ENCODE measurements at regions not wholly inside any gene's neighbourhood (a gene's known extent, or its start where the extent isn't known, plus 50 kb on each side); places are given as distances from the start of the nearest gene placed in this dataset.

DNA sequence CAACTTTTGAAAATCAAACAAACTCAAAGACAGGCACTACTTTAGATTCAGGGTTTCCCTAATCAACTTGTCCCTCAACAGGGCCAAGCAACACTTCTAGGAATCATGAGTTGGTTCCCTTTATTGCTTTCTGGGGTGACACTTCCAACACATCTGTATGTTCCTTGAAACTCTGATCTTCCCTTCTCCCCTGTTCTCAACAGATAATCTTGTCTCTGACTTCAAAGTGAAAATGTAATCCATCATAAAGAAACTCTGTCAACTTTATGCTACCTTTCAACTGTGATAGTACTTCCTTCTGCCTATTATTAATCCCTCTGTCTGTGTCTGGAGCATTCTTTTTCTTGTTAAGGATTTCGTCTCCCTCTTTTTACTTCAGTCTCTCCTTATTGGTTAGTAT is 250.1 kb upstream of the MEF2C start:
- no TSS peak for BruUV-seq (replicated peaks)
- POLR2A ChIA-PET = no interaction called here
- H3K27ac ChIP-seq (ENCODE audit: low read length) = no peak overlapping the region
- no peaks in the 10 kb centered on the region for H3K27me3 ChIP-seq (ENCODE audit: control insufficient read depth, insufficient read depth, low read length)
- CTCF ChIA-PET = no interaction called here
- in situ Hi-C loops (cut with HindIII; ENCODE audit: low pct_unique_long_range_greater_than_20kb, low sequenced_read_pairs) (no loop called here), intact Hi-C loops (cut with micrococcal nuclease; ENCODE audit: unreplicated experiment) (no loop called here)
- H3K9me3 ChIP-seq (ENCODE audit: control insufficient read depth, insufficient read depth, low read depth, low read length) = no peaks in the 10 kb centered on the region
- H3K4me1 ChIP-seq (ENCODE audit: control insufficient read depth, insufficient read depth, low read length) = no peaks in the 10 kb centered on the region
- no peaks in the 10 kb centered on the region for H3K36me3 ChIP-seq (ENCODE audit: control insufficient read depth, insufficient read depth, low read length)
- no peak overlapping the region for H3K4me3 ChIP-seq (ENCODE audit: low read depth in 2 of 2, low read length in 2 of 2)
- DNase-seq (ENCODE audit: low read depth, low spot score) = no peak
- TF ChIP-seq TCF7L2 (IDR thresholded peaks at IDR 0.05; ENCODE audit: low read depth, low read length) = no peak
- no peak for TF ChIP-seq POLR2AphosphoS5 (IDR thresholded peaks at IDR 0.05; ENCODE audit: low read depth, low read length)
- no peak for TF ChIP-seq CTCF (IDR thresholded peaks at IDR 0.05)
- TF ChIP-seq, protein P1, sequence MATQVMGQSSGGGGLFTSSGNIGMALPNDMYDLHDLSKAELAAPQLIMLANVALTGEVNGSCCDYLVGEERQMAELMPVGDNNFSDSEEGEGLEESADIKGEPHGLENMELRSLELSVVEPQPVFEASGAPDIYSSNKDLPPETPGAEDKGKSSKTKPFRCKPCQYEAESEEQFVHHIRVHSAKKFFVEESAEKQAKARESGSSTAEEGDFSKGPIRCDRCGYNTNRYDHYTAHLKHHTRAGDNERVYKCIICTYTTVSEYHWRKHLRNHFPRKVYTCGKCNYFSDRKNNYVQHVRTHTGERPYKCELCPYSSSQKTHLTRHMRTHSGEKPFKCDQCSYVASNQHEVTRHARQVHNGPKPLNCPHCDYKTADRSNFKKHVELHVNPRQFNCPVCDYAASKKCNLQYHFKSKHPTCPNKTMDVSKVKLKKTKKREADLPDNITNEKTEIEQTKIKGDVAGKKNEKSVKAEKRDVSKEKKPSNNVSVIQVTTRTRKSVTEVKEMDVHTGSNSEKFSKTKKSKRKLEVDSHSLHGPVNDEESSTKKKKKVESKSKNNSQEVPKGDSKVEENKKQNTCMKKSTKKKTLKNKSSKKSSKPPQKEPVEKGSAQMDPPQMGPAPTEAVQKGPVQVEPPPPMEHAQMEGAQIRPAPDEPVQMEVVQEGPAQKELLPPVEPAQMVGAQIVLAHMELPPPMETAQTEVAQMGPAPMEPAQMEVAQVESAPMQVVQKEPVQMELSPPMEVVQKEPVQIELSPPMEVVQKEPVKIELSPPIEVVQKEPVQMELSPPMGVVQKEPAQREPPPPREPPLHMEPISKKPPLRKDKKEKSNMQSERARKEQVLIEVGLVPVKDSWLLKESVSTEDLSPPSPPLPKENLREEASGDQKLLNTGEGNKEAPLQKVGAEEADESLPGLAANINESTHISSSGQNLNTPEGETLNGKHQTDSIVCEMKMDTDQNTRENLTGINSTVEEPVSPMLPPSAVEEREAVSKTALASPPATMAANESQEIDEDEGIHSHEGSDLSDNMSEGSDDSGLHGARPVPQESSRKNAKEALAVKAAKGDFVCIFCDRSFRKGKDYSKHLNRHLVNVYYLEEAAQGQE (IDR thresholded peaks at IDR 0.05; ENCODE audit: insufficient read depth in 1 of 2, low read depth in 2 of 2, low read length in 1 of 2) = no peak
- TF ChIP-seq SIN3A (IDR thresholded peaks at IDR 0.05; ENCODE audit: borderline replicate concordance, insufficient read depth, low read depth, low read length) = no peak
- ATAC-seq = no peak

GRCh38 chr5:89130851-89131250 is 247.9 kb upstream of the MEF2C start:
- Histone ChIP-seq H3K4me3 (ENCODE audit: low read depth in 2 of 2, low read length in 2 of 2) (no peak overlapping the region), H3K4me1 (ENCODE audit: control insufficient read depth, insufficient read depth, low read length) (no peaks in the 10 kb centered on the region), H3K9me3 (ENCODE audit: control insufficient read depth, insufficient read depth, low read depth, low read length) (no peaks in the 10 kb centered on the region), H3K36me3 (ENCODE audit: control insufficient read depth, insufficient read depth, low read length) (no peaks in the 10 kb centered on the region), H3K27me3 (ENCODE audit: control insufficient read depth, insufficient read depth, low read length) (no peaks in the 10 kb centered on the region), H3K27ac (ENCODE audit: low read length) (no peak overlapping the region)
- ChIA-PET POLR2A (no interaction called here), CTCF (no interaction called here)
- intact Hi-C loops (cut with micrococcal nuclease; ENCODE audit: unreplicated experiment) (no loop called here), in situ Hi-C loops (cut with HindIII; ENCODE audit: low pct_unique_long_range_greater_than_20kb, low sequenced_read_pairs) (no loop called here)
- DNase-seq (ENCODE audit: low read depth, low spot score) (no peak), ATAC-seq (no peak)
- TF ChIP-seq SIN3A (IDR thresholded peaks at IDR 0.05; ENCODE audit: borderline replicate concordance, insufficient read depth, low read depth, low read length) (no peak), CTCF (IDR thresholded peaks at IDR 0.05) (no peak), POLR2AphosphoS5 (IDR thresholded peaks at IDR 0.05; ENCODE audit: low read depth, low read length) (no peak), TCF7L2 (IDR thresholded peaks at IDR 0.05; ENCODE audit: low read depth, low read length) (no peak)
- TF ChIP-seq, protein P1 (IDR thresholded peaks at IDR 0.05; ENCODE audit: insufficient read depth in 1 of 2, low read depth in 2 of 2, low read length in 1 of 2) = no peak
- BruUV-seq (replicated peaks) = no TSS peak
